Uterus (tissue), 3 donors: ENCODE measurements at regions not wholly inside any gene's neighbourhood (a gene's known extent, or its start where the extent isn't known, plus 50 kb on each side); places are given as distances from the start of the nearest gene placed in this dataset.

ENCODE experiments used
- DNase-seq, 2 donors: peaks; one replicate each; pipeline ENCODE4 v3.0.0-alpha.2; 2019 to 2020
- H3K27ac ChIP-seq, 2 donors: fragments of 200-600 bp; sonication (generic); 1 replicate in 1 of 2; 2 replicates in 1 of 2; pipeline ENCODE4 v1.5.1; 2016 to 2018
- H3K27me3 ChIP-seq, 2 donors: fragments of 200-600 bp; sonication (generic); one replicate each; pipeline ENCODE4 v1.5.1; 2018 to 2019; ENCODE audit warnings: control low read depth in 1 of 2
- H3K36me3 ChIP-seq, 2 donors: fragments of 200-600 bp; sonication (generic); one replicate each; pipeline ENCODE4 v1.5.1; 2019; ENCODE audit warnings: control low read depth in 1 of 2
- H3K4me1 ChIP-seq, 2 donors: fragments of 200-600 bp; sonication (generic); one replicate each; pipeline ENCODE4 v1.5.1; 2018 to 2019; ENCODE audit warnings: control low read depth in 1 of 2
- H3K4me3 ChIP-seq, 2 donors: fragments of 200-600 bp; sonication (generic); 1 replicate in 1 of 2; 2 replicates in 1 of 2; pipeline ENCODE4 v1.5.1; 2018 to 2019; ENCODE audit warnings: mild to moderate bottlenecking in 1 of 2
- H3K9me3 ChIP-seq, 2 donors: fragments of 200-600 bp; sonication (generic); one replicate each; pipeline ENCODE4 v1.5.1; 2019; ENCODE audit warnings: control low read depth in 1 of 2
- CTCF ChIP-seq, 4 experiments: fragments of 200-600 bp in 2 of 4; fragments of 450-650 bp in 2 of 4; sonication (generic) in 2 of 4; IDR thresholded peaks; one replicate each; pipeline ENCODE4 v1.5.1; 2016 to 2019; ENCODE audit warnings: antibody characterized with exemption in 4 of 4, mild to moderate bottlenecking in 2 of 4, moderate library complexity in 1 of 4
- POLR2A ChIP-seq, 2 donors: fragments of 450-650 bp; IDR thresholded peaks; one replicate each; pipeline ENCODE4 v1.6.1; 2016; ENCODE audit warnings: antibody characterized with exemption in 2 of 2, mild to moderate bottlenecking in 1 of 2, moderate library complexity in 1 of 2
- intact Hi-C: fragments of 100-400 bp; cut with DNase I; formaldehyde crosslinking; loops from one replicate; pipeline ENCODE4 v1.15.1; 2023; ENCODE audit warnings: low total_unique reads
- donor health status: DM: yes; HTN: yes; CAD: no.

- H3K9me3 ChIP-seq = no peaks in the 10 kb centered on the region
- H3K4me3 ChIP-seq = no peak overlapping the region
- DNase-seq = no peak
- no peaks in the 10 kb centered on the region for H3K27me3 ChIP-seq
- H3K4me1 ChIP-seq = no peaks in the 10 kb centered on the region
- H3K36me3 ChIP-seq = no peaks in the 10 kb centered on the region
- intact Hi-C loops = no loop called here
- TF ChIP-seq POLR2A (IDR thresholded peaks at IDR 0.05) (no peak), CTCF (IDR thresholded peaks at IDR 0.05) (no peak)
- no peak overlapping the region for H3K27ac ChIP-seq
Observed at GRCh38 chr11:121917482-121917881, 198.5 kb downstream of the BLID start.

GRCh38 chr11:121914508-121915059 lies 201.4 kb downstream of the BLID start:
- TF ChIP-seq POLR2A (IDR thresholded peaks at IDR 0.05) = no peak
- TF ChIP-seq CTCF (IDR thresholded peaks at IDR 0.05) = no peak
- intact Hi-C loops = no loop called here
- H3K4me3 ChIP-seq = no peak overlapping the region
- no peaks in the 10 kb centered on the region for H3K36me3 ChIP-seq
- DNase-seq = no peak
- no peaks in the 10 kb centered on the region for H3K9me3 ChIP-seq
- no peaks in the 10 kb centered on the region for H3K27me3 ChIP-seq
- no peak overlapping the region for H3K27ac ChIP-seq
- H3K4me1 ChIP-seq = no peaks in the 10 kb centered on the region

- intact Hi-C loops = no loop called here
- DNase-seq = no peak
- Histone ChIP-seq H3K4me1 (no peaks in the 10 kb centered on the region), H3K27me3 (no peaks in the 10 kb centered on the region), H3K9me3 (no peaks in the 10 kb centered on the region), H3K36me3 (no peaks in the 10 kb centered on the region), H3K27ac (no peak overlapping the region), H3K4me3 (no peak overlapping the region)
- TF ChIP-seq CTCF (IDR thresholded peaks at IDR 0.05) = no peak
- TF ChIP-seq POLR2A (IDR thresholded peaks at IDR 0.05) = no peak
Observed at GRCh38 chr11:121909596-121909995, 206.4 kb downstream of the BLID start.

- DNase-seq = no peak
- H3K36me3 ChIP-seq = no peaks in the 10 kb centered on the region
- intact Hi-C loops = no loop called here
- no peak overlapping the region for H3K27ac ChIP-seq
- H3K4me3 ChIP-seq = no peak overlapping the region
- no peaks in the 10 kb centered on the region for H3K9me3 ChIP-seq
- no peaks in the 10 kb centered on the region for H3K4me1 ChIP-seq
- no peak for TF ChIP-seq POLR2A (IDR thresholded peaks at IDR 0.05)
- no peak for TF ChIP-seq CTCF (IDR thresholded peaks at IDR 0.05)
- no peaks in the 10 kb centered on the region for H3K27me3 ChIP-seq
Observed at GRCh38 chr11:121907379-121907778, 208.6 kb downstream of the BLID start.

GRCh38 chr11:121904148-121904547 lies 211.9 kb downstream of the BLID start:
- no peak overlapping the region for H3K4me3 ChIP-seq
- no peaks in the 10 kb centered on the region for H3K9me3 ChIP-seq
- no peaks in the 10 kb centered on the region for H3K4me1 ChIP-seq
- H3K27me3 ChIP-seq = no peaks in the 10 kb centered on the region
- no peak for TF ChIP-seq CTCF (IDR thresholded peaks at IDR 0.05)
- TF ChIP-seq POLR2A (IDR thresholded peaks at IDR 0.05) = no peak
- no peak overlapping the region for H3K27ac ChIP-seq
- intact Hi-C loops = no loop called here
- H3K36me3 ChIP-seq = no peaks in the 10 kb centered on the region
- DNase-seq = no peak
